GM12874 (cell line): ENCODE measurements at regions not wholly inside any gene's neighbourhood (a gene's known extent, or its start where the extent isn't known, plus 50 kb on each side); places are given as distances from the start of the nearest gene placed in this dataset.

Experiments used
- CTCF ChIP-seq: IDR thresholded peaks from 2 replicates; pipeline ENCODE4 v1.5.1; 2011; ENCODE audit warnings: low read depth, mild to moderate bottlenecking, control low read depth, low read length, moderate library complexity; ENCODE audit not compliant: insufficient read depth

- no peak for TF ChIP-seq CTCF
Measured at GRCh38 chr1:4298361-4299083, 355.9 kb upstream of the AJAP1 start.

- no peak for TF ChIP-seq CTCF
Measured at GRCh38 chr1:4301007-4301406, 353.4 kb upstream of the AJAP1 start.

DNA sequence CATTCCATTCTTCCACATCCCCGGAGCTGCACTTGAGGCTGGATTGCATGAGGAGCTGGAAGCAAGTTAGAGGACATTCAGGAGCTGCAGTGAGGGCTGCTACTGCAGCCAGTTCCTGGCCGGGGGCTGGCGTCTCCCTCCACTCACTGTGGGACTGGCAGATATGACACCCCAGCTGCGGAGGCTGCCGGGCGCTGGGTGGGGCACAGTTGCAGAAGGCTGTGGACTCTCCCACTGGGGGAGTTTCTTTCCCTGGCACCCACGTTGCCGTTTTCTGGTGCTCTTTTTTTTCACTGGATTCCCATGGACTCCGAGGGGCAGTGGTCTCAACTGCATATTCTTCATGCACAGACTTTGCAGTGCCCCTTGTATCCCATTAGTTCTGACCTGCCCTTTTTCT lies 351.1 kb upstream of the AJAP1 start:
- no peak for TF ChIP-seq CTCF

DNA sequence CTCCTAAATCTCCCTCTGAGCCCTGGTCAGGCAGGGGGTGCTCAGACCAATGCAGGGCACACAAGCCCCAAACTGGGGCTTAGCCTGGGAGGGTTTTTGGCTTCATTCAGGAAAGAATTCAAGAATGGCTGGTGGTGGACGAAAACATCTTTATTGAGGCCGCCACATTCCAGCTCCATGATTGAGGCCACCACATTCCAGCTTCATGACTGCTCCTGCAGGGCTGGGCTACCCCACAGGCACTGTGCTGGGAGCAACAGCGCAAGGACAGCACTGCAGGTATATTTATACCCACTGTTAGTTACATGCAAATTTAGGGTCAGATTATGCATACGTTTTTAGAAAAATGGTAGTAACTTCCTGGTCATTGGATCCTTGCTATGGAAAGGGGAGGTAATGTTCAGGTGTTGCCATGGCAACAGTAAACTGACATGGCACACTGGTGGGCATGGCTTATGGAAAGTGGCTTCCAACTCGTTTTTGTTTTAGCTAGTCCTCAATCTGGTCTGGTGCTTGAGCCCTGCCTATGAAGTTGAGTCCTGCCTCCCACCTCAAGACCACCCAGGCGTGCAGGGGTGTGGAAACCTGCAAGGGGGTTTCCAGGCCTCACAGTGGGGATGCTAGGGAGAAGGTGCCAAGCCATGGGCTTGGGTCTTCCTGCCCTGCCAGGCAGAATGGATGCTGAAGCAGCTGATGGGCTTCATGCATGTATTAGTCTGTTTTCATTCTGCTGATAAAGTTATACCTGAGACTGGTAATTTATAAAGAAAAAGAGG lies 348.7 kb upstream of the AJAP1 start:
- TF ChIP-seq CTCF = no peak

DNA sequence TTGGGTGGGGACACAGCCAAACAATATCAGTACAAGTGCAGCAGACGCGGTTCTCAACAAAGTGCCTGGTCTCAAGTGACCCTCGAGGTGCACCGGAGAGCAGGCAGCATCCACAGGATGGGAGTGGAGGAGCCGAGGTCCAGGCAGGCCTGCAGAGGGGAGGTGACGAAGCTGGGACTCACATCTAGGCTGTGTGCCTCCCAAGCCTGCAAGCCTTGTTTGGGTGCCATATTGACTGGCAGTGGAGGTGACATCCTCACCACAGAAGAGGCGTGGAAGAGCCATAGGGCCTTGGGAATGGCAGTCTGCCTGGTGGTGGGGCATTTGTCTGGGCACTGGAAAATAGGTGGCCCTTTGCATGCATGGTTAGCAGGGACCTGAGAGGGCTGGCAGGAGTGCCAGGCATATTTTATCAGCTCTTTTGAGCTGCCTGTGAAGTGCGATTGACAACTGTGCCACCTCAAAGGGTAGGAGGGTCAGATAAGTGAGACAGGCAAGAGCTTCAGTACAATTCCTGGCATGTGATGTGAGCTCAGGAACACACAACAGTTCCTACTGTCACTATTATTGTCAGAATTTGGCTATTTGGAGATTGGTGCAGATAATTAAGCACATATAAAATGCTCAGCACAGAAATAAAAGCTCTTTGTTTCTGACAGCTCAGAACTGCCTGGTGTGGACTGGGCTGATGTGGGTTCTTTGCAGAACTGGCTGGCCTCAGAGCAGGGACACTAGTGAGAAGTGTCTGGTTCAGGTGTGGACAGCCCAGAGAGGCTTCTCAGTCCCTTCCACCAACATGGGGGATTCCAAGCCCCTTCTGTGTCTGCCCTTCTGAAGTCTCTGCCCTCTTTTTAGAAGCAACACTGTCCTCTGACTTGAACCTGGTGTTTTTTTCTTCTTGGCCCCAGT lies 347.6 kb upstream of the AJAP1 start:
- no peak for TF ChIP-seq CTCF

DNA sequence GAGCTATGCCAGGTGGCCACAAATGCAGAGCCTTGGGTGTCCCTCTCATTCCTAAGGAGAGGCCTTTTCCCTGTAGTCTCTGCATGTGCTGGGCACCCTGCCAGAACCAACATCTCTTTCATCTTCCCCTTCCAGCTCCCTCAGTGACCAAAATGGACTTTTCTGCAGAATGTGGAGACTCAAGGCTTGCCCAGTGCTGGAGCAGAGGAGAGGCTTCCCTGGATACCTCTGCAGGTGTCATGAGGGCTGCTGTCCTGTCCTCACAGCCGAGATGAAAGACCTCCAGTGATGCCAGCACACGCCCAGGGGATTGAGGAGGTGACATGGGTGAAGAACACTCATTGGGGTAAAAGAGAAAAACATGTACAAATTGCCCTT lies 347.0 kb upstream of the AJAP1 start:
- TF ChIP-seq CTCF = no peak
